ENCODE measurements at regions not wholly inside any gene's neighbourhood (a gene's known extent, or its start where the extent isn't known, plus 50 kb on each side); places are given as distances from the start of the nearest gene placed in this dataset.
"Not testable (repeated sequence)": the region's sequence is repeated elsewhere in the genome, so short reads cannot be mapped to it uniquely, and the experiment has no call there.

DNA sequence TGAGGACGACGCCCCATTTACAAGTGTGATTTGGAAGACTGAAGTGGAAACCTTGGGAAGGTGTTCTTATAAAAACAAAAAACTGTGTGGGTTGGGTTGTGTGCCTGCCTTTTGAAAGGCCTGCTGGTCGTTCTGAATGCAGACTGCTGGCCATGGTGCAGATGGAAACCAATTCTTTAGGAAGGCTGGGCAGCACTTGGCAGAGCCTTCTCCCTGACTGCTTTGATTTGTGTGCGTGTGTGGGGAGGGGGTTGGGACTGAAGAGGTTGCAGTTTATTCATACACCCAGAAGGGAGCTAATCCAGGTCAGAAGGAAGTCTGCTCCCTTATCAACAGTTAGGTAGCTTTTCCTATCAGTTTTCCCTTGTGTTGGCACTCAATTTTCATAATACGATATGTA lies 288.7 kb downstream of the SOX2 start:
- no peak for DNase-seq

DNA sequence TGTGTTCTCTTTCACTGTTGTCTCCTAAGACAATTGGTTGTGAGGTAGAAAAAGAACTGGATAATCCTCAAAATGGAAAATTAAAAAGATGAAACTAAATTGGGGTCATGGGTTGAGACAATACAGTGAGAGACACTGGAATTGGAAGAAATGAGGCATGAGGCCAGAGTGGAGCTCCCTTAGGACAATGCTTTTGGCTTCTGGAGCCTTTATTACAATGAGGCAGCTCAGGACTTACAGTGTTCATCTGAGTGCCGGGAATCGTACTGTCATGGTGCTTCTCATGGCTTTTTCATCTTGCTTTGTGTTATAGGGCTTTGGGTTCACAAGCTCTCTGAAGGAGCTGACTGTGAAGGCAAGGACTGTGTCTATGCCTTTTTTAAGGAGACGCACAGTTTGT lies 293.5 kb downstream of the SOX2 start:
- no peak for DNase-seq

DNA sequence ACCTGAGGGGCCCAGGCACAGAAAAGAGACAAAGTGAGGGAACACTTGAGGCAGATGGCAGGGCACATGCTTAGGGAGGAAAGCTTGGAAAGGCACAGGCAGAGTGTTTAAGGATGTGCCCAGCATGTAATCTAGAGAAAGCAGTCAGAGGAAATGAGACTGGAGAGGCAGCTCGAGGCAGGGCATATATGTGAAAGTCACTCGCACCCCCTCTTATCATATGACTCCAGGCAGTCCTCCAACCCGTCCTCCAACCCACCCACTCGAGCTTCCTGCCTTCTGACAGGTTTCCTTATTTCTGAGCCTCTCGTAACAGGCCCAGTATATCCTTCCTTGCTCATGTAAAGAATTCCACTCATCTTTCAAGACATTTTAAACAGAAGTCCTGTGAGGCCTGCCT lies 294.0 kb downstream of the SOX2 start:
- no peak for DNase-seq

DNA sequence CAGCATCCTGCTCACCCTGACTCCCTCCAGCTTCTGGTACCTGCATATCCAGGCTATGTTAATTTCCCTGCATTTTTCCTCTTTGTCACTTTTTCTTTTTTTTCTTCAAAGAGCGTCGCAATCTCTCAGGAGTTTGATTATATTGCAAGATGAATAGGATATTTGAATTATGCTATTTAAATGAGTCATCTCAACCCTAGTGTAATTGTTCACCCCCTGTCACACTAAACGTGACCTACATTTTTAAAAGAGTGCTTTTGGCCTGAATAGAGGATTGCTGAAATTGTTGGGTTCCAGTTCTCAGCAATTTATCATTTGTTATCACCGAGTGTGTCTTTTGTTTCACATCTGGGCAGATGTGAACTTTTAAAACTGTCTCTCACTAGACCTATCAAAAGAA lies 294.7 kb downstream of the SOX2 start:
- DNase-seq = no peak

DNA sequence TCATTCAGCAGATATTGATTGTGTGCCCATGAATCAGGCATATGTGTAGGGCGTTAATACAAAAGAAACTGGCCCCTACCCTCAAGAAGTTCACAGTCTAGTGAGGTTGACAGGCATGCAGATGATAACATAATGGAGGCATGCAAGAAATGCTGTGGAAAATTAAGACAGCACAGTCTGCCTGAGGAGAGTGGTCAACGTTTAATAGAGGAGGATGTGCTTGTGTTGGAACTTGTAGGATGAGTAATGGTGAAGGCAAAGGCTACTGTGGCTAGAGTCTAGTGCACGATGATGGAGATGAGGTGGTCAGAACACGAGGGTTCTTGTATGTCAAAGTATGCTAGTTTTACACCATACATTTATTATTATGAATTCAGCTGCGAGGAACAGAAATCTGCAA lies 295.7 kb downstream of the SOX2 start:
- DNase-seq = no peak

DNA sequence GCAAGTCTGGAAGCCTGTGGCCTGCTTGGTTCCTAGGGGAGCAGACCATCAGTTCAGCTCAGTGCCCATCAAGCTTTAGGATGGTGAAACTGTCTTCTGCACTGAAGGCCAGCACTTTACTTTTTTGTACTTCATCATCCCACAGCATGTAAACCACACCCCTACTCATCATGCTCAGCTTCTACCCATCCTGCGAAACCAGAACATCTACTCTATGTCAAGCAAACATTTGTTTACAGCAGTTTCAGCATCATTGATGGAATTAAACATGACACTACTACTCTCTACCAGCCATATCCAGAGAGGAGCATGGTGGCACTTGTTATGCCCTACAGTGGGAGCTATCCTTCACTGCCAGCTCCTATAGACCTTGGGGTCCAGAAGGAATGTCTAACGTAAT lies 306.6 kb downstream of the SOX2 start:
- no peak for DNase-seq

DNA sequence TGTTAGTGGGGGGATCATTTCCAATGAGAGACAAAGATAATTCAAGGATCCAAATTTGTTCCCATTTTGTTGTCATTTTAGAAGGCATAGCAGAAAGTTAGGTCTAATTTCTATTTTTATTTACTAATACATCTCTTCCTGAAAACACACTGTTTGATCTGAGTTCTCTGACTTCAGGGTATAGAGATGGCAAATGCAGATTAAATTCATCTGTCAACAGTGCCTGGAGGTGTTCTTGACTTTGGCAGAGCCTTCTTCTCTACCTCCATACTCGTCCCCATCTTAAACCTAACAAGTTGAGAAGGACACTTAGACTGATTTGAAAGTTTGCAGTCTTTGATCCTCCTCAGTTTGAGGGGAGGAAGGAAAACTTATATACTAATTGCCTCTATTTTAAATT lies 308.2 kb downstream of the SOX2 start:
- DNase-seq = no peak

DNA sequence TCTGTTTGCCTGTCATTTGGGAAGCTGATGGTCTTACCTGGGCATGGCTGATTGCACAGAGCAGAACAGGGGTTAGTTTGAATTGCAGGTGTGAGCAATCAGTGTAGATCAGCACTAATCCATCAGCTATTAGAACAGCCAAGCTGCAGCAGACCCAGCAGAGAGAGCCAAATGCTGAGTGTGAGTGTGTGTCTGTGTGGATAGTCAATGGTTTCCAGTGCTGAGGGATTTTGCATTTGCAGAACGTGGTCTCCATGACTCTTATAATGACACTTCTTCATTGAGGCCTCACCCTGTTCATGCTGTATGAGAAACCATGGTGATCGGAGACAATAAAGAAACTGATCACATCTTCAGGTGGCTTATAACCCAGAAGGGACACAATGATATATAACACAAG lies 312.1 kb downstream of the SOX2 start:
- DNase-seq = no peak

DNA sequence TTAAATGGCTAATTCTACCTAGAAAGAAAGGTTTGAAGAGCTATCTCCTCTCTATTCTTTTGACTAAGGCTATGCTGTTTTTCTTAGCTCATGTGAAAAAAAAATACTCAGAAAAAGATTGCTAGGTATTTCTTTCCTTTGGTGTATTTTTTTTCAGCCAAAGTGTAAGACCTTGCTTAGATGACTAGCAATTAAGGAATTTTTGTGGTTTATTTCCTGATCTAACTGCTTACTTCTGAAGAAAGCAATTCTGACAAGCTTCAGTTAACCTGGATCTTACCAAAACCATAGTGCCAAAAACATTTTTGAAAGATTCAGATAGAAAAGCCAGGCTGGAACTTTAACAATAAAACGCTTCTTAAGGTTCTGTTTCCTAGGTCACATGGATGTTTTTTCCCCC lies 315.6 kb downstream of the SOX2 start:
- DNase-seq = no peak

DNA sequence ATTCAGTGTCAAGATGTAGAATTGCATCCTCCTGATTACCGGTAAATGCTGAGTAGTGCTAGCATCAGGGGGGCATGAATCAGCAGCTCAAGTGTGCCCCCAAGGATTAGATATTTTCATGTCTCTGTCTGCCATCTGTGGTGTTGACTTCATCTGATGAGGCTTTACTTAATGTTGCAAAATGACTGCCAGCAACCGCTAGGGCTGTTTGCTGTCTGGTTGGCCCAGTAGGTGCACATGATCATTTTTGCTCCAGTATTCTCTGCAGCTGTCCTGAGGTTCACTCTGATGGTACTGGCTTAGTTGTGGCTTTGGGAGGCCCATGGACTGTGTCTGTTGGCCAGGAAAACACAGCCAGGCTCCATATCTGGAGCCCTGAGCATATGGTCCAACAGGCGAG lies 316.4 kb downstream of the SOX2 start:
- DNase-seq = no peak

DNA sequence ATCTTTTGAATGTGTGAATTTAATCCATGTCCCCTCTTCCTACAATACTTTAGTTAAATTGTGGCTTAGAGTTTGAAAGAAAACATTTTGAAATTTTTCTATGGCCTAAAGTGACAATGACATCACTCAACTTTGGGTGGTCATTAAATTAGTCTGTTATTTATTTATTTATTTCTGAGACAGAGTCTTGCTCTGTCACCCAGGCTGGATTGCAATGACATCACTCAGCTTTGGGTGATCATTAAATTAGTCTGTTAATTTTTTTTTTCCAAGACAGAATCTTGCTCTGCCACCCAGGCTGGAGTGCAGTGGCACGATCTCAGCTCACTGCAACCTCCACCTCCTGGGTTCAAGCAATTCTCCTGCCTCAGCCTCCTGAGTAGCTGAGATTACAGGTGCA lies 322.5 kb downstream of the SOX2 start:
- not testable (repeated sequence) for DNase-seq

DNA sequence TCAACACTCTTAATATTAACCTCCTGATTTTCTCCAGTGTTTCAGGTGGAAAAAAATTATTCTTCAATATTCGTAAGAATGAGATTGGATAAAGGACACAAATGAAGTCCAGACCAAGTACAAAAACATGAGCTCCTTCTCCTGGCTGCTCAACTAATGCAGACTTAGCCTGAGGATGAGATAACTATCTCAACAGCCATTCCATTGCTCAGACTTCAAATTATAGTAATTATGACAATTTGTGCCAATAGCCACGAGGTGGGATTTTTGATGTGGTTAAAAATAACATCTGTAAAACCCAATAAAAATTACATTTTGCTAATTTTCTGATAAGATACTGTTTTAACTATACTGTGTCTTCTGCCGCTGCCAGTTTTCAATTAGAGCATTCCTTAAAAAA lies 323.6 kb downstream of the SOX2 start:
- DNase-seq = no peak

DNA sequence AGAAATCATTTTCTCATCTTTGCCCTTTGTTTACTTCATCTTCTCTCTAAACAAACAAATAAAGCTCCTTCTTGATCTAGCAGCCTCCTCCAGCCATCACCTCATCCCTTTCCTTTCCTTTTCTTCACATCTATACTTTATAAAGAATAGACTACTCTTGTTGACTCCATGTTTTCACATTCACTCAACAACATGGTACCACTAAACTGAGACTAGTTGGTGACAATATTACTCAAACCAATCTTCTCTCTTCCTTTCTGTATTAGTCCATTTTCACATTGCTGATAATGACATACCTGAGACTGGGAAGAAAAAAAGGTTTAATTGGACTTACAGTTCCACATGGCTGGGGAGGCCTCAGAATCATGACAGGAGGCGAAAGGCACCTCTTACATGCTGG lies 324.7 kb downstream of the SOX2 start:
- DNase-seq = no peak

DNA sequence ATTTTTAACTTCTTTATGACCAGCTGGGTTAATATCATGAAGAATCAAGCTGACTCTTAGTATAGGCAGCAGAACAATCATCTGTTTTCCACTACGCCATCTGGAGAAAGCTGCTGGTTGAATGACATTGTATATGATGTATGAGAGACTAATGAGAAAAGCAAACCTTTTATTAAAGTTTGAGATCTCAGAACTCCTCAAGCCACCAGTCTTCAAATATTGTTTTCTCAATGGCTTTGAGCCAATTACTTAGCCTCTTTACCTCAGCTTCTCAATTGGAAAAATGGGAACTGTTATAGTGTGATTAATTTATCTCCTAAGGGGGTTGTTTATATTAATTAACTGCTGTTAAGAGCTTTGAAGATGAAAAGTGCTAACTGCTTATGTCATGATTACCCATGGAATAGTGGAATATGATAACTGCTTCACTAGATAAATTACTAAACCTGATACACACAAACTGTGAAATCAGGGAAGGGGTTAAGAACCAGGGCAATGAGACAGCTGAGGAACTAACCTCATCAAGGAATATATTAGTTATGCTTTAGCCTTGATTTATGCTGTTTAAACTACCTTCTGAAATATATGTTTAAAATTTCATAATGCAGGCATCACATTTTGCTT lies 330.1 kb downstream of the SOX2 start:
- DNase-seq = no peak

DNA sequence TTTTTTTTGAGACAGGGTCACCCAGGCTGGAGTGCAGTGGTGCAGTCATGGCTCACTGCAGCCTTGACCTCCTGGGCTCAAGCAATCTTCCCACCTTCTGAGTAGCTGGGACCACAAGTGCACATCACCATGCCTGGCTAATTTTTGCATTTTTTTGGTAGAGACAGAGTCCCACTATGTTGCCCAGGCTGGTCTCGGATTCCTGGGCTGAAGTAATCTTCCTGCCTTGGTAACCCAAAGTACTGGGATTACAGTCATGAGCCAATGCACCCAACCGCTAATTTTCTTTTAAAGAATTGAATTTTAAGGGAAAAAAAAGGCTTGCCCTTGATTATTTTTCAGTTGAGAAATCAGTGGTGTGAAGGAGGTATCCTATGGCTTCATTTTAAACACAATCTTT lies 334.0 kb downstream of the SOX2 start:
- no peak for DNase-seq

DNA sequence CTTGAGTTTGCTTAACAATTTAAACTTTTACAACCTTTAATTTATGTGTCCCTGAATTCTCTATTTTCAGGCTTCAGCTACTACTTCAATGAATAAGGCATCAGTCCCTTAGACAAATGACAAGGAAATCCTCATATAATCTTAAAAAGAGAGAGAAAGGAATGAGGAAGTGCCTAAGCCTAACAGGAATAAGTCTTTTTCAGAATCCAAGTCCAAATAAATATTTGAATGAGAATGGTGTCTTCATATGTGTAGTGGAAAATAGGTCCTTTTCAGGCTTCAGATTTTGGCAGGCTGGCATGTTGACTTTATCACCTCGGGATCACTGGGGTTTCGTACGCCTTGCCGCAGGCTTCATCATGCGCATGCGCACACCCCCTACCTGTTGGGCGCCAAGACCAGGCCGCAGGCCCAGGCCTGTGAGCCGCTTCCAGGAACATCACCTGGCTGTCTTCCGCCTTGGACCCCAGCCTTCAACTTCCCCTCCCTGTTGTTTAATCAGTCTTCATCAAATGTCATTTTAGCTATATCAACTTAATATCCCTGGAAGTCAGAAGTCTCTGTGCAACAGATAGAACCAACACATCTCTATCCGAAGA lies 334.5 kb downstream of the SOX2 start:
- no peak for DNase-seq

DNA sequence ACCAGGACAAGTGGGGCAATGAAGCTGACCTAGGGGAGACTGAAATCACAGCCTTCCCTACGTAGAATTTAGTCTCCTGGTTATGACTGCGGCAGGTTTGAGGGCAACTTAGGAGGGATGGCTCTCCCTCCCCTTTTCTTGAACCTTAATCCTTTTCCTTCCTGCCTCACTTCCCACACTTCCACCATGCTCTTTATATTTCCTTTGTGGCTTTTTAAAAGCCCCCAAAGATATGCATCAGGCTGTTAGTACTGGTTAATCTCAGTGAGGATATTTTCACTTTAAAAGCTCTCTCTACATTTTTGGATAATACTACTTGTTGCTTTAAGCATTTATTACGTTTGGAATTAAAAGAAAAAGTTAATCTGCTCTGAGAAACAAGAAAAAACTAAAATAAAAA lies 339.2 kb downstream of the SOX2 start:
- no peak for DNase-seq

DNA sequence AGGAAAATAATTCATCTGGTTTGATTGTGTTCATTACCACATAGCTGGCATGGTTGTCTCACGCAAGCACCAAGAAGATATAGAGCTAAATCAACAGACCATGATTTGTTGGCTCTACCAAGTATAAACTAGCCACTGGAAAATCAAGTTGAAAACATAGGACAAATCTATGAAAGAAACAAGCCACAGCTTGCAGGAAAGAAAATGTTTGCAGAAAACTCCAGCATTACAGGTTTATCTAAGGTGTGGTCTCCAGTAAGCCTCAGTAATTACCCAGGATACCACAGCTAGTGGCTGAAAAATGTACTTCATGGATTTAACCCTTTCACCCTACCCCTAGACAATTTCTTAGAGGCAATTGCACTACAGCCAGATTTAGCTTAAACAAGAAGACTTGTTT lies 340.6 kb downstream of the SOX2 start:
- no peak for DNase-seq

DNA sequence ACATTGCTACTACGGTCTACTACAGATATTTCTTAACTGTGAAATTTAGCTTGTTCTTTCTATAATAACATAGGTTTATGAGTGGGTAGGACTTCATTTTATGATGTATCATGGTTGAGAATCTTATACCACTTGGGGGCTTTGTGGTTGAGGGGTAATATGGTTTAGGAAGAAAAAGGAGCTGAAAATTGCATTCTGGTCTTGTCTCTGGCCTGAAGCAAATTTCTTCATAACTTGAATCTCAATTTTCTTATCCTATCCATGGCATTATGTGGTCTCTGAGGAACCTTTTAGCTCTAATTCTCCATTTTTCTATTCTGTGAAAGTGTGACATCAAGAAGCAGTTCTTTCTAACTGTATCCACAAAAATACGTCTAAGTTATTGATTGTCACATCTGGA lies 341.0 kb downstream of the SOX2 start:
- DNase-seq = no peak

DNA sequence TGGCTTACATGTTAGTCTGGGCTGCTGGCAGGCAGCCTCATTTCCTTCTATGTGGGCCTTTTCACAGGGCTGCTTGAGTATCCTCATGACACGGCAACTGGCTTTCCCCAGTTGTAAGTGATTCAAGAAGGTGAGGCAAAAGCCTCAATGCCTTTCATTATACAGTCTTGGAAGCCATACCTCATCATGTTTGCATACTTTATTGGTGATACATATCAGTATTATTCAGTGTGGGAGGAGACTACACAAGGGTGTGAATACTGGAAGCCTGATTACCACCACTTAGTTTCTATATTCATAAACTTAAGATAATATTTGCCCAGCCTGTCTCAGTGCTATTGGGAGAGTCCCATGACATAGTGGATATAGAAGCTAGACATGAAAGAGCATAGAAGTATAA lies 346.8 kb downstream of the SOX2 start:
- DNase-seq = no peak

DNA sequence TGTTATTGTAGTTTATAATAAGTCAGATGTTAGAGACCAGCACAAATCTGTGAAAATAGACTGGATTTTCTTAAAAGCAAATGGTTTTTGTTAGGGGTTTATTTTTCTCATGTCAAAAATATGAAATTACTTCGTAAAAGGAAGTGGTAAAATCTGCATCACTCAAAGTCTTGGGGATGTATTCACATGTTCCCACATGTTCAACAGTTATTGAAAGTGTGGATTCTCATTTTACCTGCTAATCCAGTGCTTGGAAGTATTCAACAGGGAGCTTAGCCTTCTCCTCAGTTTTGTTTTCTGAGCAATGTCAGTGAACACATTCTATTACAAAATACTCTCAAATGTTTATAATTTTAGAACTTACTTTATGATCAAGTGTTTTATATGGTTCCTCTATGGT lies 352.0 kb downstream of the SOX2 start:
- no peak for DNase-seq

DNA sequence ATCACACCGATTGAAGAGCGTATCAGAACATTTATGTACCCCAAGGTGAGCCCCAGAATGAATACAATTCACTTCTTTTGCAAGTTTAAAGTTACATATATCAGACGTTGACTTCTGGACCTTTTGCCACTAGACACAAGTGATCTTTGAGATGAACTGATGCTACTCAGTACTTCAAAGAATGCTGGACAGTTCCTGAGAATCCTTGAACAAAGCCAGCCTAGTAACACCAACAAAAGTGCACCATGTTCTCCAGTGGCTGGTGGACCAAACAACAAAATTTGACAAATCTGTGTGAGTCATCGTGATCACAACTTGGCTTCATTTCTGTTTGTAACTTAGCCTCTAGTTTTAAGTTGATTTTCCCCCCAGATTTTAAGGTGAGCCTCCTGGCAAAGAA lies 355.7 kb downstream of the SOX2 start:
- no peak for DNase-seq

DNA sequence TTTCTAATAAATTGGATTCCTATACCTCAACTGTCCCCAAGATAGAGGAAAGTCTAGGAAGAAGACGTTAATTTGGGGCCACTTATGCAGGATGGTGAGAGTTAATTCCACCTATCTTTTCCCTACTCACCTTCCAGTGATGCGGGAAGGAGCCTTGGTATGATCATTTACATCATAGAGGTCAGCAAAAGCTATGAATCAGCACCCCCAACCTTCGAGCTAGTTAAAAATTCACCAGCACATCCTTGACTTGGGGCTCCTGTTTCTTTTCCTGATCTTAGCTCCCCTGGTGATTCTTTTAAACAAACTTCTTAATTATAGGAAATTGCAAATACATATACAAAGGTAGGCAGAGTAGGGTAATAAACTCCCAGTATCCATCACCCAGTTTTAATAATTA lies 366.6 kb downstream of the SOX2 start:
- no peak for DNase-seq

DNA sequence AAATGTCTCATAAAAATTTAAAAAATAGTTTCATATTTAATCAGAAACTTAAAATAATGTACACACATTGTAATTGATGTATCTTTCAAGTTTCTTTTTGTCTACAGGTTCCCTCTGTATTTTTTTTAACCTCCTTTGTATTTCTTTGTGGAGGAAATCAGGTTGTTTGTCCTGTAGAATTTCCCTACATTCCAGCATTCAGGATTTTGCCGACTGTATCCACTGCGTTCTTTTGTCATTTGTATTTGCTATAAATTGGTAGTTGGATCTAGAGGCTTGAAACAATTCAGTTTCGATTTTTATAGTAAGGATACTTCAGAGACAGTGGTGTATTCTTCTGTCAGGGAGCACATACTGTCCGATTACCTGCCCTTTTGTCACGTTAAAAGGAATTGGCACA lies 367.2 kb downstream of the SOX2 start:
- DNase-seq = no peak

DNA sequence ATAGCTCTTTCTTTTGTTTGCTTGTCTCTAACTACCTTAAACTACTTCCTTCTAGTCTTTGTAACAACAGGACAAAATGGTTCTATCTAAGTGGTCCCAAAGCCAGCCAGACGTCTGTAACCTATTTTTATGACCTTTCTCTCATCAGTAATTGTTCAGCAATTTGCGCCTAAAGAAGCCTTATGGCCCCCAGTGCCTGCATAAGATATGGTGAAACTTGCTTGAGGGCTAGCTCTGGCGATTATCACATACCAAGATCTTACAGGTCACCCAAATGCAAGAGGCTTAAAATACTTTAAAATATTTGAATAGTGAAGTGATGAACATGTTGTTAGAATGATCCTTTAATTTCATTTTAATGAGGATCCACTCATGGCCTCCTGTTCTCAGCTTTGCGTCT lies 369.4 kb downstream of the SOX2 start:
- no peak for DNase-seq

DNA sequence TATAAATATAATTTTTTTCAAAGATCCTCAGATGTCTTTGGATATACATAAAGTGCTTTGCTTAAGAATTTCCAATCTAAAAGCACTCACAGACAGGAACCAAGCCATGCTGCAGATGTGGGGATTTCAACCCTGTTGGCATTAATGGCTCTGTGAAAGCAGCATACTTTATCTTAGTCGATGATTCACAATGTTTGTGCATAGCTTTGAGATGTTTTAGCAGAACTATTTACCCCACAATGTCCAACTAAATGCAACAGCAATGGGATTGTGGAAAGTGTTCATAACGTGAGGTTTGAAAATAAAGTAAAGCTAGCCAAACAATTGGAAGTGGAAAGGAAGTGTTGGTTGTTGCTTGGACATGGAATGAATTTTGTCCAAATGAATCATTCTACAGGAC lies 371.4 kb downstream of the SOX2 start:
- no peak for DNase-seq

Measured in NCI-H2081 treated with DMSO at 0.1 percent for 48 hours (cell line).